Astrocyte of the spinal cord (primary cell): ENCODE measurements at regions not wholly inside any gene's neighbourhood (a gene's known extent, or its start where the extent isn't known, plus 50 kb on each side); places are given as distances from the start of the nearest gene placed in this dataset.

Experiments
- DNase-seq: peaks from one replicate; pipeline ENCODE4 v3.0.0; 2011; ENCODE audit warnings: low read depth, low spot score
- H3K4me3 ChIP-seq: 2 replicates; pipeline ENCODE4 v1.5.1; 2011; ENCODE audit warnings: low read depth, mild to moderate bottlenecking, low read length, moderate library complexity
- CTCF ChIP-seq: IDR thresholded peaks from 2 replicates; pipeline ENCODE4 v1.5.1; 2012; ENCODE audit warnings: low read depth, mild to moderate bottlenecking, low read length, inconsistent platforms
- in situ Hi-C: cut with HindIII; loops from 2 replicates; pipeline ENCODE4 v1.10.0; 2017; ENCODE audit warnings: low sequenced_read_pairs

- TF ChIP-seq CTCF, result no peak
- H3K4me3 ChIP-seq, result no peak overlapping the region
- no peak for DNase-seq
- in situ Hi-C loops, result no loop called here
Observed at GRCh38 chr1:22225858-22226589, 83.1 kb upstream of the WNT4 start.

GRCh38 chr1:22228074-22228473 is 85.2 kb upstream of the WNT4 start:
- no peak overlapping the region for H3K4me3 ChIP-seq
- in situ Hi-C loops, result no loop called here
- TF ChIP-seq CTCF, result no peak
- no peak for DNase-seq

- no peak for TF ChIP-seq CTCF
- no peak overlapping the region for H3K4me3 ChIP-seq
- in situ Hi-C loops, result no loop called here
- DNase-seq, result no peak
Observed at GRCh38 chr1:22228505-22228911, 85.6 kb upstream of the WNT4 start.

GRCh38 chr1:22229379-22229778 is 86.5 kb upstream of the WNT4 start:
- no peak overlapping the region for H3K4me3 ChIP-seq
- DNase-seq, result no peak
- TF ChIP-seq CTCF, result no peak
- in situ Hi-C loops, result no loop called here

GRCh38 chr1:22231068-22231593 is 88.2 kb upstream of the WNT4 start:
- TF ChIP-seq CTCF, result no peak
- H3K4me3 ChIP-seq, result no peak overlapping the region
- in situ Hi-C loops, result no loop called here
- DNase-seq, result no peak

GRCh38 chr1:22231995-22232690 is 89.2 kb upstream of the WNT4 start:
- H3K4me3 ChIP-seq, result no peak overlapping the region
- TF ChIP-seq CTCF, result peak; percentile 1
- no peak for DNase-seq
- in situ Hi-C loops, result no loop called here
